Loucy (cell line): ENCODE measurements at regions not wholly inside any gene's neighbourhood (a gene's known extent, or its start where the extent isn't known, plus 50 kb on each side); places are given as distances from the start of the nearest gene placed in this dataset.

ENCODE experiments used
- H2AFZ ChIP-seq: fragments of 200-600 bp; sonication (generic); 2 replicates; pipeline ENCODE4 v1.6.0; 2016; ENCODE audit warnings: antibody characterized with exemption, mild to moderate bottlenecking, low read length, moderate library complexity
- H3F3A ChIP-seq: fragments of 200-600 bp; 2 replicates; pipeline ENCODE4 v1.6.0; 2016; ENCODE audit warnings: antibody characterized with exemption, low read depth, mild to moderate bottlenecking
- H3K27me3 ChIP-seq: fragments of 200-600 bp; sonication (generic); 2 replicates; pipeline ENCODE4 v1.6.1; 2014; ENCODE audit warnings: low read length, mild to moderate bottlenecking; ENCODE audit not compliant: insufficient read depth, poor library complexity, severe bottlenecking
- H3K36me3 ChIP-seq: fragments of 200-600 bp; sonication (generic); 2 replicates; pipeline ENCODE4 v1.6.1; 2016; ENCODE audit warnings: low read length; ENCODE audit not compliant: insufficient read depth
- H3K4me1 ChIP-seq: fragments of 200-600 bp; sonication (generic); 2 replicates; pipeline ENCODE4 v1.5.1; 2014; ENCODE audit warnings: low read length, mild to moderate bottlenecking; ENCODE audit not compliant: insufficient read depth, poor library complexity, severe bottlenecking
- H3K4me2 ChIP-seq: fragments of 200-600 bp; sonication (generic); 2 replicates; pipeline ENCODE4 v1.6.0; 2014; ENCODE audit warnings: antibody characterized with exemption, low read length, low read depth, mild to moderate bottlenecking; ENCODE audit not compliant: poor library complexity, severe bottlenecking
- H3K4me3 ChIP-seq: fragments of 200-600 bp; sonication (generic); 2 replicates; pipeline ENCODE4 v1.5.1; 2014; ENCODE audit warnings: low read length, mild to moderate bottlenecking, mixed read lengths; ENCODE audit not compliant: poor library complexity, severe bottlenecking
- H3K79me2 ChIP-seq: fragments of 200-600 bp; sonication (generic); 2 replicates; pipeline ENCODE4 v1.6.1; 2014; ENCODE audit warnings: low read length; ENCODE audit not compliant: insufficient read depth
- H3K9ac ChIP-seq: fragments of 200-600 bp; sonication (generic); 2 replicates; pipeline ENCODE4 v1.6.0; 2014; ENCODE audit warnings: mild to moderate bottlenecking, low read depth, low read length, moderate library complexity; ENCODE audit not compliant: poor library complexity, severe bottlenecking
- H3K9me2 ChIP-seq: fragments of 200-600 bp; sonication (generic); replicated peaks from 2 replicates; pipeline ENCODE4 v1.6.1; 2016; ENCODE audit warnings: low read depth, low read length, mixed read lengths
- H3K9me3 ChIP-seq: fragments of 200-600 bp; sonication (generic); 2 replicates; pipeline ENCODE4 v1.6.1; 2014; ENCODE audit warnings: mild to moderate bottlenecking, antibody characterized with exemption, low read length, low read depth; ENCODE audit not compliant: insufficient read depth
- H4K20me1 ChIP-seq: fragments of 200-600 bp; sonication (generic); 2 replicates; pipeline ENCODE4 v1.6.0; 2014; ENCODE audit warnings: antibody characterized with exemption, low read length, mild to moderate bottlenecking; ENCODE audit not compliant: insufficient read depth, poor library complexity, severe bottlenecking
- CTCF ChIP-seq: fragments of 200-600 bp; sonication (generic); conservative IDR thresholded peaks from 2 replicates; pipeline ENCODE4 v1.5.1; 2014; ENCODE audit warnings: mild to moderate bottlenecking, antibody characterized with exemption, low read length
- EZH2phosphoT487 ChIP-seq: fragments of 200-600 bp; IDR thresholded peaks from 2 replicates; pipeline ENCODE4 v1.6.1; 2018; ENCODE audit warnings: antibody characterized with exemption, mild to moderate bottlenecking, moderate library complexity, borderline replicate concordance

- no peak overlapping the region for H3K9ac ChIP-seq
- TF ChIP-seq CTCF: no peak
- TF ChIP-seq EZH2phosphoT487: no peak
Measured at GRCh38 chr6:78551361-78551760, 316.0 kb upstream of the IRAK1BP1 start.

GRCh38 chr6:78552435-78552834 is 314.9 kb upstream of the IRAK1BP1 start:
- Histone ChIP-seq H3K9ac (no peak overlapping the region), H3K4me1 (no peaks in the 10 kb centered on the region), H3K79me2 (no peaks in the 10 kb centered on the region), H4K20me1 (no peaks in the 10 kb centered on the region), H3K4me2 (no peak overlapping the region), H3K36me3 (no peaks in the 10 kb centered on the region), H3K9me3 (peaks cover 2% of the 10 kb centered on the region; the same call in 1 of the 2 replicates), H2AFZ (no peak overlapping the region), H3K9me2 (no peaks in the 10 kb centered on the region), H3K27me3 (no peaks in the 10 kb centered on the region), H3K4me3 (no peak overlapping the region), H3F3A (no peaks in the 10 kb centered on the region)
- TF ChIP-seq EZH2phosphoT487 (no peak), CTCF (no peak)

More at GRCh38 chr6:78551361-78551760, 316.0 kb upstream of the IRAK1BP1 start:
- H3K4me2 ChIP-seq: no peak overlapping the region
- H3K27me3 ChIP-seq: no peaks in the 10 kb centered on the region
- H3K79me2 ChIP-seq: no peaks in the 10 kb centered on the region
- no peaks in the 10 kb centered on the region for H3F3A ChIP-seq
- no peak overlapping the region for H3K4me3 ChIP-seq
- H3K4me1 ChIP-seq: no peaks in the 10 kb centered on the region
- no peaks in the 10 kb centered on the region for H3K9me2 ChIP-seq
- H2AFZ ChIP-seq: no peak overlapping the region
- peaks cover 2% of the 10 kb centered on the region; the same call in 1 of the 2 replicates for H3K9me3 ChIP-seq
- H3K36me3 ChIP-seq: no peaks in the 10 kb centered on the region
- no peaks in the 10 kb centered on the region for H4K20me1 ChIP-seq

- Histone ChIP-seq H3K36me3 (no peaks in the 10 kb centered on the region), H3K9ac (no peak overlapping the region), H3K4me1 (no peaks in the 10 kb centered on the region), H3K9me2 (no peaks in the 10 kb centered on the region), H3K4me2 (no peak overlapping the region), H3K79me2 (no peaks in the 10 kb centered on the region), H3F3A (no peaks in the 10 kb centered on the region), H3K9me3 (peaks cover 2% of the 10 kb centered on the region; the same call in 1 of the 2 replicates), H2AFZ (no peak overlapping the region), H4K20me1 (no peaks in the 10 kb centered on the region), H3K4me3 (no peak overlapping the region), H3K27me3 (no peaks in the 10 kb centered on the region)
- no peak for TF ChIP-seq EZH2phosphoT487
- no peak for TF ChIP-seq CTCF
Measured at GRCh38 chr6:78554341-78554740, 313.0 kb upstream of the IRAK1BP1 start.
